ENCODE measurements at regions not wholly inside any gene's neighbourhood (a gene's known extent, or its start where the extent isn't known, plus 50 kb on each side); places are given as distances from the start of the nearest gene placed in this dataset.

GRCh38 chr1:113282893-113283285 lies 107.4 kb upstream of the MAGI3 start:
- TF ChIP-seq CEBPB (IDR thresholded peaks at IDR 0.05): no peak
- no peak for TF ChIP-seq ZSCAN20 (CRISPR knock-in tag; IDR thresholded peaks at IDR 0.05)
- no peak for ATAC-seq

GRCh38 chr1:113283914-113284313 lies 106.4 kb upstream of the MAGI3 start:
- no peak overlapping the region for H3K4me2 ChIP-seq
- DNase-seq (ENCODE audit: low read depth in 1 of 2, low spot score in 1 of 2) (no peak), FAIRE-seq (no peak), ATAC-seq (no peak)
- ChIA-PET CTCF (no interaction called here), POLR2A (no interaction called here)
- H3K4me3 ChIP-seq: no peak overlapping the region
- H3K27ac ChIP-seq: no peak overlapping the region
- no peaks in the 10 kb centered on the region for H3K4me1 ChIP-seq
- no peaks in the 10 kb centered on the region for H3K9me3 ChIP-seq
- TF ChIP-seq ESRRA (IDR thresholded peaks at IDR 0.05; ENCODE audit: borderline replicate concordance, low read length) (no peak), RCOR1 (IDR thresholded peaks at IDR 0.05; ENCODE audit: low read depth, low read length) (no peak), MAFK (IDR thresholded peaks at IDR 0.05; ENCODE audit: partially characterized antibody) (no peak), NPAS2 (CRISPR knock-in tag; IDR thresholded peaks at IDR 0.05; ENCODE audit: borderline replicate concordance) (no peak), NR3C1 (IDR thresholded peaks at IDR 0.05) (no peak), HEYL (CRISPR knock-in tag; IDR thresholded peaks at IDR 0.05) (no peak), RARB (CRISPR knock-in tag; IDR thresholded peaks at IDR 0.05) (no peak), BCL3 (IDR thresholded peaks at IDR 0.05) (no peak), JUN (IDR thresholded peaks at IDR 0.05) (no peak), HOXB13 (CRISPR knock-in tag; IDR thresholded peaks at IDR 0.05; ENCODE audit: low read depth) (no peak), EP300 (IDR thresholded peaks at IDR 0.05) (no peak), ZFP36 (IDR thresholded peaks at IDR 0.05; ENCODE audit: borderline replicate concordance, partially characterized antibody) (no peak), HOXA7 (CRISPR knock-in tag; IDR thresholded peaks at IDR 0.05) (no peak)

More at GRCh38 chr1:113282893-113283285, 107.4 kb upstream of the MAGI3 start:
- Histone ChIP-seq H3K4me3 (no peak overlapping the region), H3K4me2 (no peak overlapping the region), H3K9me3 (no peaks in the 10 kb centered on the region), H3K4me1 (no peaks in the 10 kb centered on the region), H3K27ac (no peak overlapping the region)
- FAIRE-seq: no peak
- POLR2A ChIA-PET: no interaction called here
- 73% methylated on average over 8 of the region's 11 CpGs for WGBS (ENCODE audit: missing lambda C conversion rate)
- CTCF ChIA-PET: no interaction called here
- no peak for DNase-seq (ENCODE audit: low read depth in 1 of 2, low spot score in 1 of 2)

- Histone ChIP-seq H3K27ac (no peak overlapping the region), H3K9me3 (no peaks in the 10 kb centered on the region), H3K4me3 (no peak overlapping the region), H3K4me2 (no peak overlapping the region), H3K4me1 (no peaks in the 10 kb centered on the region)
- POLR2A ChIA-PET: no interaction called here
- WGBS (ENCODE audit: missing lambda C conversion rate): 25% methylated on average over 1 of the region's 1 CpG
- TF ChIP-seq TFCP2L1 (CRISPR knock-in tag; IDR thresholded peaks at IDR 0.05): no peak
- TF ChIP-seq, protein P1, sequence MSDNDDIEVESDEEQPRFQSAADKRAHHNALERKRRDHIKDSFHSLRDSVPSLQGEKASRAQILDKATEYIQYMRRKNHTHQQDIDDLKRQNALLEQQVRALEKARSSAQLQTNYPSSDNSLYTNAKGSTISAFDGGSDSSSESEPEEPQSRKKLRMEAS (IDR thresholded peaks at IDR 0.05): no peak
- no peak for TF ChIP-seq MYC (IDR thresholded peaks at IDR 0.05; ENCODE audit: borderline replicate concordance, low read length)
- CTCF ChIA-PET: interaction anchor here (0.5 kb wide), 1 partner anchor 32 kb away, joined by 4 read pairs; no protein-coding TSS in a partner anchor
- no peak for FAIRE-seq
- no peak for ATAC-seq
- DNase-seq (ENCODE audit: low read depth in 1 of 2, low spot score in 1 of 2): no peak
These were observed 104.2 kb upstream of the MAGI3 start for GRCh38 chr1:113286156-113286555.

DNA sequence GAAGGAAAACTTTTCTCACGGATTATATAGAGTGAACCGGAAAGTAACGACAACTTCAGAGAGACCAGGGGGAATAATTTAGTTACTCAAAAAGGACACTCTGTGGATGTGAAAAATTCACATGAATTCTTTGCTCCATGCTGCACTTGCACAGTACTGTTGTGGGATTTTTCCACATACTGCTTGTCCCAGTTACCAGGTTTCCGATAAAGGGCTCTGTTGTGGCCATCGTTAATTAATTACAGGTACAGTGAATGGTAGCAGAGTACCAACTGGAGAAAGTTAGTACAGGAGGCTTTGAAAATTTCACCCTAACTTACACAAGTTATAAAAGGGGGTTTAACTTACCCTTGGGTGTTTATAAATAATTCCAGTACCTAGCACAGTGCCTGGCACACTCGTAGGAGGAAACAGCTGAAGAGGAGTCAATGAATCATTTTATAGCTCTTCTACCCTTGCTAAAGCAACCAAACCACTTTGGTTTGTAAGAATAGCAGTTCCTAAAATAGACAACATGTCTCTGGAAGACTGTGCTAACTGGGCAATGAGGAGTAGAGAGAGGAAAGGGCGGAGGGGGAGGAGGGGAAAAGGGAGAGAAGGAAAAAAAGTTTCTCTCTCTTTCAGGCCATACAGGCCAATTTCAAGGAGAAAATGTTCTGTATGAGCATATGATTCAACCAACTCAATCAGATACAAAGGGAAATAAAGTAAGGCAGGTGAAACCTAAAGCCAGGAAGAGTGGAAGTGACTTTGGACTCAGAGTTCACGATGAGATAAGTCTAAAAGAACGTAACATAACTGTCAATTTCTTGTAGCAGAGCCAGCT lies 98.3 kb upstream of the MAGI3 start:
- TF ChIP-seq, protein P2, sequence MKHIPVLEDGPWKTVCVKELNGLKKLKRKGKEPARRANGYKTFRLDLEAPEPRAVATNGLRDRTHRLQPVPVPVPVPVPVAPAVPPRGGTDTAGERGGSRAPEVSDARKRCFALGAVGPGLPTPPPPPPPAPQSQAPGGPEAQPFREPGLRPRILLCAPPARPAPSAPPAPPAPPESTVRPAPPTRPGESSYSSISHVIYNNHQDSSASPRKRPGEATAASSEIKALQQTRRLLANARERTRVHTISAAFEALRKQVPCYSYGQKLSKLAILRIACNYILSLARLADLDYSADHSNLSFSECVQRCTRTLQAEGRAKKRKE (CRISPR knock-in tag; IDR thresholded peaks at IDR 0.05; ENCODE audit: low read depth): no peak
- no peak for TF ChIP-seq ZSCAN20 (CRISPR knock-in tag; IDR thresholded peaks at IDR 0.05)
- TF ChIP-seq CHD4 (IDR thresholded peaks at IDR 0.05; ENCODE audit: borderline replicate concordance): no peak
- TF ChIP-seq EP300 (IDR thresholded peaks at IDR 0.05): no peak
- no peak for TF ChIP-seq EHF (CRISPR knock-in tag; IDR thresholded peaks at IDR 0.05)
- TF ChIP-seq, protein P1 (IDR thresholded peaks at IDR 0.05): no peak
- TF ChIP-seq ZC3H11A (IDR thresholded peaks at IDR 0.05): no peak
- no peak for TF ChIP-seq BCL3 (IDR thresholded peaks at IDR 0.05)
- no peak for TF ChIP-seq ZFP36 (IDR thresholded peaks at IDR 0.05; ENCODE audit: borderline replicate concordance, partially characterized antibody)
- no peak for TF ChIP-seq RFX5 (IDR thresholded peaks at IDR 0.05)
- TF ChIP-seq, protein P3, sequence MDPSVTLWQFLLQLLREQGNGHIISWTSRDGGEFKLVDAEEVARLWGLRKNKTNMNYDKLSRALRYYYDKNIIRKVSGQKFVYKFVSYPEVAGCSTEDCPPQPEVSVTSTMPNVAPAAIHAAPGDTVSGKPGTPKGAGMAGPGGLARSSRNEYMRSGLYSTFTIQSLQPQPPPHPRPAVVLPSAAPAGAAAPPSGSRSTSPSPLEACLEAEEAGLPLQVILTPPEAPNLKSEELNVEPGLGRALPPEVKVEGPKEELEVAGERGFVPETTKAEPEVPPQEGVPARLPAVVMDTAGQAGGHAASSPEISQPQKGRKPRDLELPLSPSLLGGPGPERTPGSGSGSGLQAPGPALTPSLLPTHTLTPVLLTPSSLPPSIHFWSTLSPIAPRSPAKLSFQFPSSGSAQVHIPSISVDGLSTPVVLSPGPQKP (IDR thresholded peaks at IDR 0.05; ENCODE audit: low read depth, low read length): no peak
- no peaks in the 10 kb centered on the region for H3K4me1 ChIP-seq
- WGBS (ENCODE audit: missing lambda C conversion rate): 85% methylated on average over 9 of the region's 9 CpGs
- H3K4me3 ChIP-seq: no peak overlapping the region
- no peaks in the 10 kb centered on the region for H3K9me3 ChIP-seq
- H3K27ac ChIP-seq: no peak overlapping the region
- CTCF ChIA-PET: interaction anchor here (1.3 kb wide), 1 partner anchor 161 kb away, joined by 3 read pairs; no protein-coding TSS in a partner anchor
- POLR2A ChIA-PET: no interaction called here
- ATAC-seq: no peak
- DNase-seq (ENCODE audit: low read depth in 1 of 2, low spot score in 1 of 2): no peak
- H3K4me2 ChIP-seq: no peak overlapping the region
- FAIRE-seq: no peak
